OCI-LY3 (cell line): ENCODE measurements at regions not wholly inside any gene's neighbourhood (a gene's known extent, or its start where the extent isn't known, plus 50 kb on each side); places are given as distances from the start of the nearest gene placed in this dataset.

Source experiments
- H2AFZ ChIP-seq: fragments of 200-600, 300-600 bp; shearing (Covaris generic); 2 replicates; pipeline ENCODE4 v1.6.0; 2014; ENCODE audit warnings: antibody characterized with exemption, low read depth, low read length
- H3K27ac ChIP-seq: fragments of 200-600, 300-600 bp; sonication (generic); 2 replicates; pipeline ENCODE4 v1.5.1; 2014; ENCODE audit warnings: mild to moderate bottlenecking, low read length, moderate library complexity, mixed read lengths
- H3K27me3 ChIP-seq: fragments of 200-600, 300-600 bp; sonication (generic); 2 replicates; pipeline ENCODE4 v1.6.1; 2014; ENCODE audit warnings: low read depth, low read length, mixed read lengths
- H3K36me3 ChIP-seq: fragments of 200-600, 300-600 bp; sonication (generic); replicated peaks from 2 replicates; pipeline ENCODE3; 2014; ENCODE audit warnings: low read depth, low read length, mixed read lengths
- H3K4me1 ChIP-seq: fragments of 300-600, 200-600 bp; sonication (generic); 2 replicates; pipeline ENCODE4 v1.6.1; 2014; ENCODE audit warnings: low read length, mixed read lengths
- H3K4me2 ChIP-seq: fragments of 200-600, 300-600 bp; sonication (generic); 2 replicates; pipeline ENCODE4 v1.6.1; 2014; ENCODE audit warnings: low read length, mixed read lengths
- H3K4me3 ChIP-seq: fragments of 300-600, 200-600 bp; sonication (generic); 2 replicates; pipeline ENCODE4 v1.5.1; 2014; ENCODE audit warnings: antibody characterized with exemption, mild to moderate bottlenecking, low read length, moderate library complexity
- H3K79me2 ChIP-seq: fragments of 300-600, 200-600 bp; shearing (Covaris generic); 2 replicates; pipeline ENCODE4 v1.6.1; 2014; ENCODE audit warnings: mild to moderate bottlenecking, low read length, mixed read lengths
- H3K9ac ChIP-seq: fragments of 300-600, 200-600 bp; shearing (Covaris generic); 2 replicates; pipeline ENCODE4 v1.6.0; 2014; ENCODE audit warnings: mild to moderate bottlenecking, low read length, moderate library complexity
- H3K9me3 ChIP-seq: fragments of 200-600, 300-600 bp; shearing (Covaris generic); 2 replicates; pipeline ENCODE4 v1.6.1; 2014; ENCODE audit warnings: low read length, mixed read lengths; ENCODE audit not compliant: insufficient read depth
- H4K20me1 ChIP-seq: fragments of 200-600, 300-600 bp; sonication (generic); 2 replicates; pipeline ENCODE4 v1.6.1; 2016; ENCODE audit warnings: low read length, mixed read lengths; ENCODE audit not compliant: insufficient read depth
- CTCF ChIP-seq: fragments of 200-600, 300-600 bp; sonication (generic); IDR thresholded peaks from 2 replicates; pipeline ENCODE4 v1.5.1; 2014; ENCODE audit warnings: antibody characterized with exemption, low read length, low read depth
- EZH2phosphoT487 ChIP-seq: fragments of 200-600 bp; shearing (Covaris generic); IDR thresholded peaks from 2 replicates; pipeline ENCODE4 v1.6.1; 2018; ENCODE audit warnings: antibody characterized with exemption, mixed run types, low read depth

- no peak overlapping the region for H2AFZ ChIP-seq
- H3K36me3 ChIP-seq = no peaks in the 10 kb centered on the region
These were observed 381.9 kb downstream of the COL11A1 start for GRCh38 chr1:102726417-102726816.

GRCh38 chr1:102724741-102725140 is 383.6 kb downstream of the COL11A1 start:
- H3K27me3 ChIP-seq = no peaks in the 10 kb centered on the region
- H3K9me3 ChIP-seq = no peaks in the 10 kb centered on the region
- H3K4me1 ChIP-seq = no peaks in the 10 kb centered on the region
- H2AFZ ChIP-seq = no peak overlapping the region
- H3K9ac ChIP-seq = no peak overlapping the region
- H3K36me3 ChIP-seq = no peaks in the 10 kb centered on the region
- no peak overlapping the region for H3K4me2 ChIP-seq
- no peak overlapping the region for H3K4me3 ChIP-seq
- H3K79me2 ChIP-seq = no peaks in the 10 kb centered on the region
- no peak for TF ChIP-seq CTCF
- TF ChIP-seq EZH2phosphoT487 = no peak
- no peak overlapping the region for H3K27ac ChIP-seq
- H4K20me1 ChIP-seq = no peaks in the 10 kb centered on the region

More at GRCh38 chr1:102726417-102726816, 381.9 kb downstream of the COL11A1 start:
- Histone ChIP-seq H3K27me3 (no peaks in the 10 kb centered on the region), H3K4me2 (no peak overlapping the region), H4K20me1 (no peaks in the 10 kb centered on the region), H3K4me3 (no peak overlapping the region), H3K4me1 (no peaks in the 10 kb centered on the region), H3K79me2 (no peaks in the 10 kb centered on the region), H3K27ac (no peak overlapping the region), H3K9ac (no peak overlapping the region), H3K9me3 (no peaks in the 10 kb centered on the region)
- TF ChIP-seq CTCF (no peak), EZH2phosphoT487 (no peak)

GRCh38 chr1:102715150-102715549 is 393.2 kb downstream of the COL11A1 start:
- Histone ChIP-seq H3K4me1 (peaks cover 10% of the 10 kb centered on the region; the same call in 1 of the 2 replicates), H4K20me1 (no peaks in the 10 kb centered on the region), H3K4me2 (peak overlapping the region; percentile 38; the same call in 1 of the 2 replicates), H3K27me3 (no peaks in the 10 kb centered on the region), H2AFZ (no peak overlapping the region), H3K4me3 (no peak overlapping the region), H3K9ac (no peak overlapping the region), H3K36me3 (no peaks in the 10 kb centered on the region), H3K9me3 (no peaks in the 10 kb centered on the region), H3K79me2 (no peaks in the 10 kb centered on the region), H3K27ac (no peak overlapping the region)
- no peak for TF ChIP-seq CTCF
- no peak for TF ChIP-seq EZH2phosphoT487

GRCh38 chr1:102699524-102699923 is 408.8 kb downstream of the COL11A1 start:
- TF ChIP-seq EZH2phosphoT487 (no peak), CTCF (no peak)
- H3K27ac ChIP-seq = no peak overlapping the region
- no peaks in the 10 kb centered on the region for H3K9me3 ChIP-seq
- H3K9ac ChIP-seq = no peak overlapping the region
- H4K20me1 ChIP-seq = no peaks in the 10 kb centered on the region
- H3K27me3 ChIP-seq = no peaks in the 10 kb centered on the region
- H3K4me3 ChIP-seq = no peak overlapping the region
- no peak overlapping the region for H3K4me2 ChIP-seq
- H2AFZ ChIP-seq = no peak overlapping the region
- H3K4me1 ChIP-seq = no peaks in the 10 kb centered on the region
- no peaks in the 10 kb centered on the region for H3K36me3 ChIP-seq
- H3K79me2 ChIP-seq = no peaks in the 10 kb centered on the region
